DOHH2 (cell line): ENCODE measurements at regions not wholly inside any gene's neighbourhood (a gene's known extent, or its start where the extent isn't known, plus 50 kb on each side); places are given as distances from the start of the nearest gene placed in this dataset.

Source experiments
- H3F3A ChIP-seq: fragments of 200-600 bp; sonication (generic), shearing (Covaris generic); 2 replicates; pipeline ENCODE4 v1.6.0; 2016; ENCODE audit warnings: antibody characterized with exemption, mild to moderate bottlenecking; ENCODE audit not compliant: control insufficient read depth, insufficient read depth
- H3K27ac ChIP-seq: fragments of 200-600 bp; sonication (generic); 2 replicates; pipeline ENCODE4 v1.5.1; 2014; ENCODE audit warnings: low read depth, mild to moderate bottlenecking, low read length, moderate library complexity
- H3K27me3 ChIP-seq: fragments of 200-600 bp; sonication (generic); 2 replicates; pipeline ENCODE4 v1.6.1; 2014; ENCODE audit warnings: mild to moderate bottlenecking, low read length, mixed read lengths; ENCODE audit not compliant: control insufficient read depth
- H3K36me3 ChIP-seq: fragments of 200-600 bp; sonication (generic); 2 replicates; pipeline ENCODE4 v1.6.1; 2014; ENCODE audit warnings: mild to moderate bottlenecking, low read length, moderate library complexity, mixed read lengths; ENCODE audit not compliant: control insufficient read depth
- H3K4me1 ChIP-seq: fragments of 200-600 bp; sonication (generic); 2 replicates; pipeline ENCODE4 v1.6.1; 2014; ENCODE audit warnings: mild to moderate bottlenecking, low read length, mixed read lengths; ENCODE audit not compliant: control insufficient read depth
- H3K4me2 ChIP-seq: fragments of 200-600 bp; sonication (generic); 2 replicates; pipeline ENCODE4 v1.6.0; 2014; ENCODE audit warnings: mild to moderate bottlenecking, low read length, moderate library complexity
- H3K4me3 ChIP-seq: fragments of 200-600 bp; sonication (generic); 2 replicates; pipeline ENCODE4 v1.5.1; 2014; ENCODE audit warnings: mild to moderate bottlenecking, low read length, mixed read lengths
- H3K79me2 ChIP-seq: fragments of 200-600 bp; sonication (generic); 2 replicates; pipeline ENCODE4 v1.6.1; 2014; ENCODE audit warnings: mild to moderate bottlenecking, low read length, mixed read lengths; ENCODE audit not compliant: control insufficient read depth
- H3K9me2 ChIP-seq: fragments of 200-600 bp; sonication (generic); replicated peaks from 2 replicates; pipeline ENCODE4 v1.6.1; 2014; ENCODE audit warnings: mild to moderate bottlenecking, low read length, mixed read lengths; ENCODE audit not compliant: control insufficient read depth
- H3K9me3 ChIP-seq: fragments of 200-600 bp; sonication (generic); 2 replicates; pipeline ENCODE4 v1.6.1; 2014; ENCODE audit warnings: antibody characterized with exemption, low read length, mixed read lengths; ENCODE audit not compliant: control insufficient read depth, insufficient read depth
- H4K20me1 ChIP-seq: fragments of 200-600 bp; sonication (generic); 2 replicates; pipeline ENCODE4 v1.6.0; 2014; ENCODE audit warnings: low read depth, mild to moderate bottlenecking, antibody characterized with exemption, low read length, moderate library complexity; ENCODE audit not compliant: control insufficient read depth, insufficient read depth
- CTCF ChIP-seq: fragments of 200-600 bp; sonication (generic); IDR thresholded peaks from one replicate; pipeline ENCODE4 v1.5.1; 2014; ENCODE audit warnings: antibody characterized with exemption, mild to moderate bottlenecking, low read depth, low read length; ENCODE audit not compliant: poor library complexity, severe bottlenecking
- EZH2phosphoT487 ChIP-seq: fragments of 200-600 bp; sonication (generic); IDR thresholded peaks from 2 replicates; pipeline ENCODE4 v1.6.1; 2017; ENCODE audit warnings: borderline replicate concordance, mild to moderate bottlenecking, antibody characterized with exemption, low read length, moderate library complexity, mixed read lengths

GRCh38 chr5:178784391-178784790 lies 53.9 kb upstream of the ZNF354A start:
- TF ChIP-seq CTCF, result no peak
- TF ChIP-seq EZH2phosphoT487, result no peak
- Histone ChIP-seq H3K27me3 (no peaks in the 10 kb centered on the region), H3K4me2 (no peak overlapping the region), H3K36me3 (no peaks in the 10 kb centered on the region), H3K9me2 (no peaks in the 10 kb centered on the region), H3K9me3 (no peaks in the 10 kb centered on the region), H3K27ac (no peak overlapping the region), H4K20me1 (no peaks in the 10 kb centered on the region), H3K4me3 (no peak overlapping the region), H3K4me1 (no peaks in the 10 kb centered on the region), H3F3A (no peaks in the 10 kb centered on the region), H3K79me2 (no peaks in the 10 kb centered on the region)

GRCh38 chr5:178781936-178782335 lies 51.5 kb upstream of the ZNF354A start:
- H3F3A ChIP-seq, result no peaks in the 10 kb centered on the region
- no peak for TF ChIP-seq CTCF
- no peak for TF ChIP-seq EZH2phosphoT487
- H3K27ac ChIP-seq, result no peak overlapping the region
- H3K4me2 ChIP-seq, result no peak overlapping the region
- H3K36me3 ChIP-seq, result no peaks in the 10 kb centered on the region
- H3K27me3 ChIP-seq, result no peaks in the 10 kb centered on the region
- H4K20me1 ChIP-seq, result no peaks in the 10 kb centered on the region
- H3K4me1 ChIP-seq, result no peaks in the 10 kb centered on the region
- no peaks in the 10 kb centered on the region for H3K9me3 ChIP-seq
- H3K9me2 ChIP-seq, result no peaks in the 10 kb centered on the region
- no peaks in the 10 kb centered on the region for H3K79me2 ChIP-seq
- no peak overlapping the region for H3K4me3 ChIP-seq

- H3K4me2 ChIP-seq, result no peak overlapping the region
- no peaks in the 10 kb centered on the region for H3K4me1 ChIP-seq
- H3K9me2 ChIP-seq, result no peaks in the 10 kb centered on the region
- no peaks in the 10 kb centered on the region for H3K27me3 ChIP-seq
- H3K27ac ChIP-seq, result no peak overlapping the region
- TF ChIP-seq EZH2phosphoT487, result no peak
- H3K4me3 ChIP-seq, result no peak overlapping the region
- H4K20me1 ChIP-seq, result no peaks in the 10 kb centered on the region
- no peaks in the 10 kb centered on the region for H3K79me2 ChIP-seq
- no peaks in the 10 kb centered on the region for H3F3A ChIP-seq
- H3K9me3 ChIP-seq, result no peaks in the 10 kb centered on the region
- H3K36me3 ChIP-seq, result no peaks in the 10 kb centered on the region
Measured at GRCh38 chr5:178780581-178781498, 50.4 kb upstream of the ZNF354A start.
